Activated CD4-positive, alpha-beta T cell treated with anti-CD3 and anti-CD28 coated beads, Interleukin-2, amount 10 ng/mL, durations not matched to agents 24 days and 14 days (primary cell): ENCODE measurements at regions not wholly inside any gene's neighbourhood (a gene's known extent, or its start where the extent isn't known, plus 50 kb on each side); places are given as distances from the start of the nearest gene placed in this dataset.

Experiments used
- DNase-seq: peaks from one replicate; pipeline ENCODE4 v3.0.0; 2022
- H3K27ac Mint-ChIP-seq: one replicate; pipeline ENCODE4 v1.8.0; 2022; ENCODE audit warnings: mild to moderate bottlenecking, mixed read lengths
- H3K27me3 Mint-ChIP-seq: one replicate; pipeline ENCODE4 v1.8.0; 2022; ENCODE audit warnings: mixed read lengths
- H3K36me3 Mint-ChIP-seq: one replicate; pipeline ENCODE4 v1.8.0; 2022; ENCODE audit warnings: low read depth, mild to moderate bottlenecking, mixed read lengths
- H3K4me1 Mint-ChIP-seq: one replicate; pipeline ENCODE4 v1.8.0; 2021; ENCODE audit warnings: mixed read lengths
- H3K4me3 Mint-ChIP-seq: one replicate; pipeline ENCODE4 v1.8.0; 2022; ENCODE audit warnings: mild to moderate bottlenecking, moderate library complexity, mixed read lengths
- H3K9me3 Mint-ChIP-seq: one replicate; pipeline ENCODE4 v1.8.0; 2021; ENCODE audit warnings: mixed read lengths
- intact Hi-C: fragments of 100-400 bp; cut with micrococcal nuclease; formaldehyde crosslinking; loops from one replicate; pipeline ENCODE4 v1.15.1; 2023

DNA sequence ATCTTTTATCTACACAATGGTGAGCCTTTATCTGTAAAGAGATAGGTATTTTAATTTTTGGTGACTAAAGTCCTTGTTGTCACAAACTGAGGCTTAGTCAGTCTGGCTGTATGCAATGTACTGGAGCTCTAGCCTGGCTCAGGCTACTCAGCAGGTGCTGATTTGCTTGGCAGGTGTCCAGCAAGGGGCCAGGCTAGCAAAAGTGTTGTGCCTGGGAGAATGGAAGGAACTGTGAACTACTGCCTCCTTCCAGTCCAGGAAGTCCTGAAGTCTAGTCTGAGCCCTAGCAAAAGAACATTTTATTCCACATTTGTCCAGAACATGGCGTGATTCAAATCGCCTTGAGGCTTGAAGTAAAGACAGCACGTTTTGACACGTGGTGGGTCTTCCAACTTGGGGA lies 260.5 kb downstream of the CCDC85A start:
- intact Hi-C loops, result no loop called here
- Mint-ChIP-seq H3K4me1 (no peaks in the 10 kb centered on the region), H3K9me3 (no peaks in the 10 kb centered on the region), H3K36me3 (no peaks in the 10 kb centered on the region), H3K27ac (no peak overlapping the region), H3K27me3 (no peaks in the 10 kb centered on the region), H3K4me3 (no peak overlapping the region)
- no peak for DNase-seq

- intact Hi-C loops, result no loop called here
- no peak for DNase-seq
- Mint-ChIP-seq H3K27ac (no peak overlapping the region), H3K4me3 (no peak overlapping the region), H3K9me3 (no peaks in the 10 kb centered on the region), H3K36me3 (no peaks in the 10 kb centered on the region), H3K4me1 (no peaks in the 10 kb centered on the region), H3K27me3 (no peaks in the 10 kb centered on the region)
Measured at GRCh38 chr2:56448403-56449001, 264.7 kb downstream of the CCDC85A start.

- DNase-seq, result no peak
- Mint-ChIP-seq H3K4me1 (no peaks in the 10 kb centered on the region), H3K36me3 (no peaks in the 10 kb centered on the region), H3K9me3 (no peaks in the 10 kb centered on the region), H3K4me3 (no peak overlapping the region), H3K27ac (no peak overlapping the region), H3K27me3 (no peaks in the 10 kb centered on the region)
- intact Hi-C loops, result no loop called here
Measured at GRCh38 chr2:56449002-56449431, 265.2 kb downstream of the CCDC85A start.

DNA sequence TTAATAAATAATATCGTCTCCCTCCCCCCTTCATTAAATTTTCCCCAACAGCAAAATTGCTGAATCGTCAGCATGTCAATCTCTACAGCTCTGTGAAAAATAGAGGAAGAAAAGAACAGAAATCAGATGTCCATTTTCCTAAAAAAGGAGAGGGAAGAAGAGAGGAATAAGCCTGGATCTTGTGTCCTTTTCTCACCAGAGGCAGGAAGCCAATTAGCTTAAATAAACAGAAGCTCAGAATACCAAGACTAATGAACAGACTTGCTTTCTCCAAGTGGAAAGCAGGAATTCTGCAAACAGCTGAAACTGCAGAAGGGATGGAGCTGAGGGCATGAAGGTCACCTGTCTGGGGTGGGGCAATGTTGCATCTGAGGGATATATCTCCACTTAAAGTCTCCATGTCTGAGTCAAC lies 265.7 kb downstream of the CCDC85A start:
- intact Hi-C loops, result no loop called here
- Mint-ChIP-seq H3K9me3 (no peaks in the 10 kb centered on the region), H3K4me3 (no peak overlapping the region), H3K27ac (no peak overlapping the region), H3K36me3 (no peaks in the 10 kb centered on the region), H3K27me3 (no peaks in the 10 kb centered on the region), H3K4me1 (no peaks in the 10 kb centered on the region)
- DNase-seq, result no peak

DNA sequence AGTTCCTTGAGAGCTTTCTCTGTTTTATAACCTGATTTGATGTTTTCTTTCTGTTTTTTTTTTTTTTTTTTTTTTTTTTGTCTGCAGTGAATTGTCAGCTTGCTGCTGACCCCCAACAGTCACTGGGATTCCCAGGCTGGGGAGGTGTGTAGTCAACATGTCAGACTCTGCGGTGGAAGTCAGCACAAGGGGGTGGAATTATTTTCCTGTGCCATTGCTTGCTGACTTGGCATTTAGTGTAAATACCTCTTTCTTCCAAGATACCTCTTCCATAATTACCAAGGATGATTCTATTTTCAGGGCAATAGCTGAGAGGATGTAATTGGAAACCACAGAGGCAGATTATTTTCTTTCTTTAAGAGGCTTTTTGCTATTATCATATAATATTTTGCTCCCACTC lies 266.3 kb downstream of the CCDC85A start:
- Mint-ChIP-seq H3K9me3 (no peaks in the 10 kb centered on the region), H3K36me3 (no peaks in the 10 kb centered on the region), H3K27ac (no peak overlapping the region), H3K27me3 (no peaks in the 10 kb centered on the region), H3K4me3 (no peak overlapping the region), H3K4me1 (no peaks in the 10 kb centered on the region)
- intact Hi-C loops, result no loop called here
- no peak for DNase-seq

DNA sequence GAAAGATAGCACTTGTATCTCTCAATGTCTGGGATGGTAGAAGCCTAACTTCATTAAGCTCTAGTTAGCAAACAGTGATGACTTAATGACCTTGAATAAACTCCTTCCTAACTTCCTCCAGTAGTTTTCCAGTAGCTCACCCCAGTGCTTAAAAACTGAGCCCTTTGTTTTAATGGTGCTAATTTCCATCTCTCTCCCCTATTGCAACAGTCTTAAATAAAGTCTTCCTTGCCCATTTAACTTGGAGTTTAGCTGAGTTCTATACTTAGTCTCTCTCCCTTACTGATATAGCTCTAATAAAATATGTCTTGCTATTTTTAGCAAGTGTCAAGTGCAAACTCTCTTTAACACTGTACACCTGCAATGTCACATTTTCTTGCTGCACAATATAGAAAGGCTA lies 267.0 kb downstream of the CCDC85A start:
- Mint-ChIP-seq H3K36me3 (no peaks in the 10 kb centered on the region), H3K27ac (no peak overlapping the region), H3K4me1 (no peaks in the 10 kb centered on the region), H3K4me3 (no peak overlapping the region), H3K27me3 (no peaks in the 10 kb centered on the region), H3K9me3 (no peaks in the 10 kb centered on the region)
- DNase-seq, result no peak
- intact Hi-C loops, result no loop called here

DNA sequence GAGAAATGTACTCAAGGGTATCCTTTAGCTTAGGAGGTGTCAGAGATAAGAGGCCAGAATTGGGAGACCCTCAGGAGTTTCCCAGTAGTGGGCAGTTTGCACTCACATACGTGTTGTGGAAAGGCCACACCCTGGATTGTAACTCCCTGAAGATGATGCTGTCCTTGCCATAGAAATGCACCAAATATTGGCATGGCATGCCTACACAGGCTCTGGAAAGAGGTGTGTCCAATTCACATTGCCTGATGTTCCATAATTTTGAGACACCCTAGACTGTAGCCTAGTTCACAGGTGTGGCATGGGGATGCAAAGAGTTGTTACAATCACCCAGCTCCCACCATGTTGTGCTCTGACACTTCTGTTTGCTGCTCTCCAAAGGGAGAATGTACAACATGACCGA lies 271.9 kb downstream of the CCDC85A start:
- H3K4me3 Mint-ChIP-seq, result no peak overlapping the region
- no peaks in the 10 kb centered on the region for H3K36me3 Mint-ChIP-seq
- no peak overlapping the region for H3K27ac Mint-ChIP-seq
- no peaks in the 10 kb centered on the region for H3K27me3 Mint-ChIP-seq
- intact Hi-C loops, result no loop called here
- H3K4me1 Mint-ChIP-seq, result no peaks in the 10 kb centered on the region
- H3K9me3 Mint-ChIP-seq, result no peaks in the 10 kb centered on the region
- DNase-seq, result no peak

DNA sequence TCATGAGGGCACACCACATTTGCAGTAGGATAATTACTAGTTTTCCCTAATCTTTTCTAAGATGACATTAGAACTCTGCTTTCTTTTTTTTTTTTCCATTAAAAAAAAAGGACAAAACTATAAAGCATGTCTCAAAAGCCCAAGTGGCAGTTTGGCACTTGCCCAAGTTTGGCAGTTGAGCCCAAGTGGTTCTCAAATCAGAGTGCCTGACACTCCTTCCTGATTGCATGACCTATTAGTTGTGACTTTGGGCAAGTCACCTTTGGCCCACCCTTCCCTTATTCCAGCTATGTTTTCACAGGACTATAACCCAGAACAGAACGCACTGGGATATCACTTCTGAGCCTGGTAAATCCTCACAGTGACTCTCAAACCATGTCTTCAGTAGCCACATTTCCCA lies 273.0 kb downstream of the CCDC85A start:
- no peaks in the 10 kb centered on the region for H3K4me1 Mint-ChIP-seq
- no peaks in the 10 kb centered on the region for H3K27me3 Mint-ChIP-seq
- no peak overlapping the region for H3K27ac Mint-ChIP-seq
- intact Hi-C loops, result no loop called here
- no peak overlapping the region for H3K4me3 Mint-ChIP-seq
- no peak for DNase-seq
- no peaks in the 10 kb centered on the region for H3K9me3 Mint-ChIP-seq
- no peaks in the 10 kb centered on the region for H3K36me3 Mint-ChIP-seq

DNA sequence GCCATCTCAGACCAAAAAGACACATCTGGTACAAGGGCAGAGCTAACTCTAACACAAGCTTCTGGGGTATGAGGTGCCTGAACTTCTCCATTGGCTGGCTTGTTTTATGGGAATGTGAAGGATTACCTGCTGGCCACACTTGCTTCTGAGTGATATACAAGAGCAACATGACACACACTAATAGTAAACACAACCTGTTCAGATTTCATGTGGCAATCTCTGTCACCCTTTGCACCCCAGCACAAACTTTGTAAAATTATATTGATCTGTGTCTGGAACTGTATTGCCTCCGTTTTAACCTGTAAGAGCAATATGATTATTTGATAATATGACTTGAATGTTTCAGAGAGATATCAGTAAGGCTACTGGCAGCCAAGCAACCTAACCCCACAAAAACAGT lies 276.7 kb downstream of the CCDC85A start:
- H3K4me3 Mint-ChIP-seq, result no peak overlapping the region
- H3K27ac Mint-ChIP-seq, result no peak overlapping the region
- intact Hi-C loops, result no loop called here
- H3K9me3 Mint-ChIP-seq, result peaks cover 4% of the 10 kb centered on the region
- H3K36me3 Mint-ChIP-seq, result no peaks in the 10 kb centered on the region
- no peaks in the 10 kb centered on the region for H3K4me1 Mint-ChIP-seq
- no peaks in the 10 kb centered on the region for H3K27me3 Mint-ChIP-seq
- DNase-seq, result no peak

DNA sequence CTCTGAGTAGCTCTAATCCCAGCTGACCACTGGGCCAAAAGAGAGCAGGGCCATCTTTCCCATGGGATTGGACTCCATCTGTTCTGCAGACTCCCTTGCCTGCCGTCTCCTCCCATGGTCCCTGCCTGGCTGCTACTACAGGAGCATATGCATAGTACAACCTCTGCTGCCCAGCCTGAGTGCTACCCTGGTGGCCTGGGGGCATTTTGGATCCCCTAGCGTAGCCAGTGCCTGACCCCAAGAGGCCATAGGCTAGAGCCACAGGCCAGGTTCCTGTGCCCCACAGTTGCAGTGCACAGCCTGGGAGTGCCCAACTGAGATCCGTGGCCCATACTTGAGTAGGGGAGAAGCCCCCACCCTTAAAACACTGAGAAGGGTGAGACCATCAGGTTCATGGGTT lies 280.3 kb downstream of the CCDC85A start:
- Mint-ChIP-seq H3K36me3 (no peaks in the 10 kb centered on the region), H3K4me3 (no peak overlapping the region), H3K27ac (no peak overlapping the region), H3K4me1 (no peaks in the 10 kb centered on the region), H3K27me3 (no peaks in the 10 kb centered on the region), H3K9me3 (peaks cover 4% of the 10 kb centered on the region)
- DNase-seq, result no peak
- intact Hi-C loops, result no loop called here

- Mint-ChIP-seq H3K9me3 (peaks cover 4% of the 10 kb centered on the region), H3K4me1 (no peaks in the 10 kb centered on the region), H3K27ac (no peak overlapping the region), H3K36me3 (no peaks in the 10 kb centered on the region), H3K4me3 (no peak overlapping the region), H3K27me3 (no peaks in the 10 kb centered on the region)
- intact Hi-C loops, result no loop called here
- DNase-seq, result no peak
Measured at GRCh38 chr2:56464613-56465012, 280.8 kb downstream of the CCDC85A start.

DNA sequence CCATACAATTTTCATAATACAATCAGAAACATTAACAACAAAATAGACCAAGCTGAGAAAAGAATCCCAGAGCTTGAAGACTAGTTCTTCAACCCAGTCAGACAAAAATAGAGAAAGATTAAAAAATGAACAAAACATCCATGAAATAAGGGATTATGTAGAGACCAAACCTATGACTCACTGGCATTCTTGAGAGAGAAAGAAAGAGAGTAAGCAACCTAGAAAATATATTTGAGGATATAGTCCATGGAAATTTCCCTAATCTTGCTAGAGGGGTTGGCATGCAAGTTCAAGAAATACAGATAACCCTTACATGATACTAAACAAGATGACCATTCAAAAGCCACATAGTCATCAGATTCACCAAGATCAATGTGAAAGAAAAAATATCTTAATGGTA lies 281.7 kb downstream of the CCDC85A start:
- Mint-ChIP-seq H3K4me3 (no peak overlapping the region), H3K36me3 (no peaks in the 10 kb centered on the region), H3K27me3 (no peaks in the 10 kb centered on the region), H3K27ac (no peak overlapping the region), H3K9me3 (peaks cover 4% of the 10 kb centered on the region), H3K4me1 (no peaks in the 10 kb centered on the region)
- no peak for DNase-seq
- intact Hi-C loops, result no loop called here

DNA sequence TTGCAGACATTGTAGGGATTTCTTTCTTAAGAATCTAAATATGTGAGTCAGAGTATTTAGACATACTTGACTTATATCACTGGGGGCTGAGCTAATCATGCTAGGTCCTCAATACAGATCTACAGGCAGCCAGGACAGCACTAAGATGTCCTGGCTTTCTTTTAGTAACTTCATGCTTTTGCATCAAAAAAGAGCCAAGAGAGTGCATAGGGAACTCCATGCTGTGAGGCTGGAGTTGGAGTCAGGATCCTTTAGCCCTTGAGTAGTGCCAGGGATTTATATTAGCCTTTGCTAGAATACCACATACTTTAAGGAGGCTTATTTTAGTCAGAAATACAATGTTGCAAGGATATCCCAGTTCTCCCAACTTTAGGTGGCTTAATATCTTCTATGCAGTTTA lies 289.7 kb downstream of the CCDC85A start:
- Mint-ChIP-seq H3K9me3 (no peaks in the 10 kb centered on the region), H3K27me3 (no peaks in the 10 kb centered on the region), H3K36me3 (no peaks in the 10 kb centered on the region), H3K4me1 (no peaks in the 10 kb centered on the region), H3K27ac (no peak overlapping the region), H3K4me3 (no peak overlapping the region)
- intact Hi-C loops, result no loop called here
- no peak for DNase-seq

DNA sequence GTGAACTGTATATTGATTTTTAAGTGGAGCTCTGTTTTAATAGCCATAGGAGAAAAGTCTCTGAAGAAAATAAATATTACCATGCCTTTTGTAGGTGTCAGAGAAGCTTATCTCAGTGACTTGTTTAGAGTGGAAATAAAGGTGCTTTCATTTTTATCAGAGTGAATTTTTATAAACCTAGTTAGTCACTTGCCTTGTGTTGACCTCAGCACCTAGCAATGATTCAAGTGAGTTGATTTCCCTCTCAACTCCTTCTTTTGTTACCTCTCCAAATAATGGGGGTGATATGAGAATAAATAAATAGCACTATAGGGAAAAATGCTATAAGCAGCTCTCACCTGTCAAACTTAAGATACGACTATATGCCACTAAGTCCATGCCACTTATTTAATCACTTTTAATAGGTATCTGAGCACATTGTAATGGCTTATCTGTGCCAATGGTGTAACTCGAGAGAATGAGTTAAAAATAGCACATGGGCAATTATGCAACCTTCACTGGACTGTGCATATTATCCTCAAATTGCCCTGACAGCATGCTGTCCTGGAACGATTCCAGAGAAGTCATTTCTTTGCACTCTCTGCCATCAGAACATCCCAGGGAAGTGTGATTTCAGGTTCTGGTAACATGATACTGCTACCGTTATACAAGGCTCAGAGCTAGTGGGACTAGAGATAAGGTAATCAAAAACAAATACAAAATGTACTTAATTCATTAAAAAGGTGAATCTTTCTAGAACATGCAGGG lies 290.8 kb downstream of the CCDC85A start:
- H3K36me3 Mint-ChIP-seq, result no peaks in the 10 kb centered on the region
- DNase-seq, result no peak
- H3K4me1 Mint-ChIP-seq, result no peaks in the 10 kb centered on the region
- intact Hi-C loops, result no loop called here
- no peak overlapping the region for H3K27ac Mint-ChIP-seq
- no peaks in the 10 kb centered on the region for H3K9me3 Mint-ChIP-seq
- H3K27me3 Mint-ChIP-seq, result no peaks in the 10 kb centered on the region
- H3K4me3 Mint-ChIP-seq, result no peak overlapping the region

GRCh38 chr2:56475191-56475590 lies 291.4 kb downstream of the CCDC85A start:
- H3K27me3 Mint-ChIP-seq, result no peaks in the 10 kb centered on the region
- H3K36me3 Mint-ChIP-seq, result no peaks in the 10 kb centered on the region
- H3K4me1 Mint-ChIP-seq, result no peaks in the 10 kb centered on the region
- H3K9me3 Mint-ChIP-seq, result no peaks in the 10 kb centered on the region
- no peak for DNase-seq
- H3K27ac Mint-ChIP-seq, result no peak overlapping the region
- no peak overlapping the region for H3K4me3 Mint-ChIP-seq
- intact Hi-C loops, result no loop called here
